ENCODE measurements at regions not wholly inside any gene's neighbourhood (a gene's known extent, or its start where the extent isn't known, plus 50 kb on each side); places are given as distances from the start of the nearest gene placed in this dataset.

DNA sequence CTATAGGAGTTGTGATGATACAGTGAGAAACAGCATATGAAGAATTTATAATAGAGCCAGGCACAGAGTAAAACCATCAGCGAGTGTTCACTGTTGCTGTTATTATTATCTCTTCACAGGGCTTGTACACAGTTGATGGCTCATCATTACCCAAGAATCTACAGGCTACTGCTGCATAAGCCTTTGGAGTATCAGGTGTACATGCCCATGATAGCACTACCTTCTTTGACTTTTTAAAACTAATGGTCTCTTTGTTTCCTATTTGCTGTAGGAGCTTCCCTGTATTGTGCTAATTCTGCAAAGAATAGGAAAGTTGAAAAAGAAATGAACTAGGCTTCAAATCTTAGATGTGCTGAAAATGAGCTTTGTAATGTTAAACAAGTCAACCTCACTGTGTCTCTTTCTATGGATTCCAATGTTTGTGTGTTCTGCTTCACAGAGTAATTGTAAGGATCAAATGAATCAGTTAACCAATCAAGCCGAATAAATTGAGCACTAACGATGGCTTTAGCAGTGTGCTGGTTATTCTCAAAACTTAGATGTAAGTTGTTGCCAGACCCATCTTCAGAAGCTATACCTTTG lies 138.8 kb downstream of the TUSC7 start:
- DNase-seq = no peak

DNA sequence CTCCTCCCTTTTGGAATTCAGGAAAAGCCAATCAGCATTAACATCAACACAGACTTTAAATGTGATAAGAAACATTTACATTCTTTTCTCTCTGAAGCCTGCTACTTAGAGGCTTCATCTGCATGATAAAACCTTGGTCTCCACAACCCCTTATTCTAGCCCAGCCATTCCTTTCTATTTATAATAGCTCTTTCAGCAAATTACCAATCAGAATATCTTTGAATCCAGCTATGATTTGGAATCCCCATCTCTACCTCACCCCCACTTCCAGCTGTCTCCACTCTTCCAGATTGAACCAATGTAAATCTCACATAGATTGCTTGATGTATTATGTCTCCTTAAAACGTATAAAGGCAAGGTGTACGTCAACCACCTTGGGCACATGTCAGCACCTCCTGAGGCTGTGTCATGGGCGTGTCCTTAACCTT lies 139.7 kb downstream of the TUSC7 start:
- DNase-seq = no peak

DNA sequence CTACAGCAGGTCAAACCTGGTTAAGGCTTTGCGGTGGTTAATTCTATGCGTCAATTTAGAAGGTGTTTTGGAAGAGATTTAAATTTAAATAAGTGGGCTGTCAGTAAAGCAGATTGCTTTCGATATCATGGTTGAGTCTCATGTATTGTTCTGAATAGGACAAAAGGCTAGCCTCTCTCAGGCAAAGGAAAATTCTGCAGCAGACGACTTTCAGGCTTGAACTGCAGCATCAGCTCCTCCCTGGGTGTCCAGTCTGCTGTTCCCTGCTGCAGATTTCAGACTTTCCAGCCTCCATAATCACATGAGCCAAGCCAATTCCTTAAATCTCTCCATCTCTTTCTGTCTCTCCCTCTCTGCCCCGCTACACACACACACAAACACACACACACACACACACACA lies 143.2 kb downstream of the TUSC7 start:
- no peak for DNase-seq

DNA sequence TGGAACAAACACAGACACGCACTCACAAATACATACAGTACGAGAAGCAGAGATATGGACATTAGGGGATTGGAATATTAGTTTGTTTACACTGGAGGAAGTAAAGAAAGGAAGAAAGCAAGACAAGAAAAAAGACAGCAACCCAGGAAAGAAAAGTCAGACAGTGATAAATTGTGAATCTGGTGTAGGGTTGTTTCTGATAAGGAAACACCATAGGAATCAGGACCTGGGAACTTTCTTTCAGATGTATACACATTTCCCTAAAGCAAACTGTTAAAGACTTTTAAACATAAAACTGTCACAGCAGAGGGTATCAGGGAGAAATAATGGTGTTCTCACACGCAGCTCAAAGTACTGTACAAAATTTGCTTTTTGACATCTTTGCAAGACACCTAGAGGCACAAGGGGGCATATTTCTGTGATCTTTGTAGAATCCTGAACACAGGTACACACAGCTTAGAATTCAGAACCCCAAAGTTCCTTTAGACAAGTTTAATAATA lies 153.7 kb downstream of the TUSC7 start:
- DNase-seq = no peak

DNA sequence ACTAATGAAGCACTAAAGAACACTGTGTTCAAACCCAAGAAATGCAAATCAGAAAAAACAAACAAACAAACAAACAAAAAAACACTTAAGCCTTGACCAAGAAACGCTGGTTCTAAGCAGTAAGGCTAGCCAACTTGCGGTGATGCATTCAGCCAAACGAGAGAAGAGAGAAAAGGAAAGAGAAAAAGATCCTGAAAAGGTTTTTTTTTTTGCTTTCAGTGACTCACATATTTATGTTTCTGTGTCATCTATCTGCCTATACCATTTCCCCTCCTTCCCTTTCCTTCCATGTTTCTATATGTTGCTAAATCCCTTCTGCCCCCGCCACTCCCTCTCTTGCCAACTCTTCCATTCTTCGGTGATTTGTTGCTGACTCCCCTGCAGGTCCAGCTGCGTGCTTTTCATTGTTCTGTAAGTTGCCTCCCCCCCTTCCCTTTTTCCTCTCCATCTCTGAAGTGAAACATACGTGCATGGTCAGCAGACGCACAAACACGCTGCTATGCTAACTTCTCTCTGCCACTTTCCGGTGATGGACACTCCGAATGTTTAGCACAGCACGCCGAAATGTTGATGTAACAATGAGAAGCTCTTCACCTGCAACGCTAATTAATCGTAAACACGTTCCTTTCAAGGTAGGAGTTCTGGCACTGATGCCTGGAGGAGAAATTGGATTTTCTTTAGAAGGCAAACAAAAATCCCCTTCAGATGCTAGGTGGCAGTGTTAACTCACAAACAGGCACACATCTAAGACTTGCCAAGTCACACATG lies 154.4 kb downstream of the TUSC7 start:
- DNase-seq = peak; percentile 62

DNA sequence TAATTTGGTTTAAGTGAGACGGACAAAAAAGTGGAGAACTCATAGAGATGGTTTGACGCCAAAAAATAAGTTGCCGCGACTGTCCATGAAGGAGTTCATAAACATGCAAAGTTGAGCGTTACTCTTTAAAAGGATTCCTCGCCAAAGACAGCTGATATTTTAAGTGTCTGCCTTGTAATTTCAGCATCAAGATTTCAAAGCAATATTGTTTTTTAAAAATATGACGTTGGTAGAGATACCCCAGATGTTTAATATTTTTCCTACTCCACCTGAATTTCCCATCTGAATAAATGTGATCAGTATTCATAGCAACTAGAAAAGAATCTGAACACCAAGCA lies 155.0 kb downstream of the TUSC7 start:
- no peak for DNase-seq

DNA sequence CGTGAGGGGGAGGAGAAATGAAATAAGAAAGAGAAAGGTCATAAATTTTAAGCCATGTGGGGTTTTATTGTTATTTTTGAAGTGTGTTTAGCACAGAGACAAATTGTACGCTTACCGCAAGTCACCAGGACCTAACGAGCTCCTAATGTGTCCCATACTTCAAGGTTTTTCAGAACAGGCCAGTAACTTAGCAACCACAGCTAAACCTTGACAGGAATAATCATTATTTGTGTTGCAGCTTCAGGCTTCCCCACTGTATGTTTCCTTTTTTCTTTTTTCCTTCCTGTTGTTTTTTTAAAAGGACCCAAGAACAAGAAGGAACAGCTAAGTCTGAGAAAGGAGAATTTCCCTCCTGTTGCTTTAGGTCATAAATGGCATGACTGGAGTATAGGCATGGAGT lies 160.8 kb downstream of the TUSC7 start:
- no peak for DNase-seq

DNA sequence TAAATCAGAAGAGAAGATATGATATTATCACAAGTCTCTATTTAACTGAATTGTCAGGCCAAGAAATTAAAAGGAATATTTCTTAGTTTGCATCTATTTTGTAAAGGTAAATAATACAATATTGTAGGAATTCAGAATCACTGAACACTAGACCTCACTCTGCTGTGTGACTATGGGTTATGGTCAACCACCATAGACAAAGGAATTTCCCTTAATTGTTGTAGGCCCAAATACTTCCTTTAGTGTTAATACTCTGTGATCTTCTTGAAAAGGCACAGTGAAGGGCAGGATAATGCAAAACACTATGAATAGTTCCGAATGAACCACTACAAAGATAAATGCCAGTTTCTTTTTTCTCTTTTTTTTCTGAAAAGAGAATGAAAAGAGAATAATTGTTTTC lies 162.3 kb downstream of the TUSC7 start:
- DNase-seq = no peak

DNA sequence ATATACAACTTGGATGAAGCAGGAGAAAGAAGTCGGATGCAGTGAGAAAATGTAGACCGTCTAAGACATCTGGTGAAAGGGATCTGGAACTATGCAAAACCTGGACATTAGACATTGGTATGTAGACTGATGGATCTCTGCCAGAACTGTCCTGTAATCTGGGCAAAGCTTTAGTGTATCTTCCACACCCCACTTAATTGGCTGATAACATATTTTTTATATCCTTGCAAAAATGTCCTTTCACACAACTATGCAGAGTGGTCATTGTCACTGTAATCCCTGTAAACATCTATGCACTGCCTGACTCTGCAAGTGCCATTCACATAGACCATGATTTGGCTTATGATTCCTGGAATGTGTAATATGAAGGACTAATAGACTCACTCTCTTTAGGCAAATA lies 163.1 kb downstream of the TUSC7 start:
- DNase-seq = no peak

DNA sequence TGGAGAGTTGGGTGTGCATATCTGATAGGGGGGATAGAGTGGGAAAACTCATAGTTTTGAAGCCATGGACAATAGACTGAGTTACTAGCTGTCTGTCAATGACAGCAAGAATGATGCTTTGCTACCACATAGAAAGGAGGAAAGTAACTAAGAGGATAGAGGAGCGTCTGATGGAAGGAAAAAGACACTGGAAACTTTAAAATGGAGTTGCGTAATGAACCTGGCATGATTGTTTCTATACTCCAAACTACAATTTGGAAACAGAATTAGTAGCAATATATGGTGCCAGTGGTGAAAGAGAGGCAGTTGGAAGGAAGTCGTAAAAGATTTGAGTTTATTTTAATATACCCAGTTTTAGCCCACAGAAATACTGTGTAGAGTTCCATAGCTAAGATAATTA lies 163.6 kb downstream of the TUSC7 start:
- DNase-seq = no peak

DNA sequence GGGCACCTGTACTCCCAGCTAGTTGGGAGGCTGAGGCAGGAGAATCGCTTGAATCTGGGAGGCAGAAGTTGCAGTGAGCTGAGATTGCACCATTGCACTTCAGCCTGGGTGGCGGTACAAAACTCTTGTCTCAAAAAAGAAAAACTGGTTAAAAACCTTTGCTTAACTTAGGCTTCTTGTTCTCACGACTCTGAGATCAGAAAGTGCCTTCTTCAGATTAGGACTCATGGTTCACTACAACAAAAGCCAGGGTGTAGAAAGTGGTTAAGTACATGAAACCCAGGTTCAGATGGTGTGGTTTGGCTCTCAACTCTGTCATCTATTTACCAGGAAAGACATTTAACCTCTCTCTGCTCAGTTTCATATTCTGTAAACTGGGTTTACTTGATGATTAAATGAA lies 168.4 kb downstream of the TUSC7 start:
- DNase-seq = no peak

DNA sequence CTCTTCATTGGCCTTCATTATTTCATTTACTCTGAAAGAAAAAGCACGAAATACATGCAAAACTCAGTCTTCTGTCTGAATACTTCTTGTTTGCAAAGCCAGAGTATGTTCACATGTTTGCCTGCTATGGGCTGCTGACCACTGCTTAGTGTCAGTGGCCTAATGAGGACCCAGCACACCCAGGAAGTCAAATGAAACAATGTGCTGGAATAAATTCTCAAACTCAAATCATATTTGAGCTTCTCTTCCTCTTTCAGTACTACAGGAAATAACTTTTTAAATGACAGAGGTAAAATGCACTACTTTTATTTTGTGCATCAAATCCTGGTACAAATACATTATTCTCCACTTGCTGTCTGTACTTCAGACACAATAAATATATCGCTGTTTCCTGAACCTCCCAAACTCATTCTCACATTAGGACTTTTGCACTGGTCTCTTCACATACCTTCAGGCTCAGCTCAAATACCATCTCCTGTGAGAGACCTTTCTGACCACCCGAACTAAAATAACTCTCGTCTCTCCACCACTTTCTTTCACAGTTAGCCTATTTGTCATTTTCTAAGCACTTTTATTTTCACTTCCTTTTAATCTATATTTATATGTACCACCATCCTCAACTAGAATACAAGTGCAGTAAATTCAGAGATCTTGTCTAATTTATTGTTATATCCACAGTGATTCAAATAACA lies 176.8 kb downstream of the TUSC7 start:
- no peak for DNase-seq

DNA sequence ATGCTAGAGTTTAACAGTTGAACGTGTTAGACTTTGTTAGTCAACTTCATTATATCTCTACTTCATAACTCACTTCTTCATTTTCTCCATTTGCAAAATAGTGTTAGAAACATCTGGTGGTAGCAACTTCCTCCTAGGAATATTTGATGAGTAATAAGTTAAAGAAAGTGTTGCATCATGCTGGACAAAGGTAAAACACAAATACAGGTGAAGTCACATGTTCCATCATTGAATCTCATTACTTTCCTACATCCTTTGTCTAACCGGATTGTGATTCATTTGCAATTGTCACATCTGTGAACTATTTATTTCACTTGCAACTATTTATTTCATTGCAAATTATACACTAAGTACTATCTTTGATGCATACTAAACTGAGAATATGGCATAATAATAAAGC lies 186.5 kb downstream of the TUSC7 start:
- no peak for DNase-seq

DNA sequence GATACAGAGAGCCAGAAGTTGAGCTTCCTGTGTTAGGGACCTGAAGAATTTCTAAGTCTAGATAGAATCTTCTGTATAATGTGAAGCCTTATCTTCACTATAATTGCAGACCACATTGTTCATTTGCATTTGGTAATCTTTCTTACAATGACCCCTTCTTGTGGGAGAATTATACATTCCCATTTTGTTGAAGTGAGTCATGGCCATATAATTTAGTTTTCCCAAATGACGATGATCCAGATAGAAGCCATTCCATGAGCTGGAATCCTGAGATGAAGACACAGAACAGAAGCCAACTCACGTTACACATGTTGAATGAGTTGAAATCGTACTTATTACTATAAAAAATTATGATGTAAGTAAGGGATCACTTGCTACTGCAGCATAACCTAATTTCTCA lies 187.8 kb downstream of the TUSC7 start:
- DNase-seq = no peak

DNA sequence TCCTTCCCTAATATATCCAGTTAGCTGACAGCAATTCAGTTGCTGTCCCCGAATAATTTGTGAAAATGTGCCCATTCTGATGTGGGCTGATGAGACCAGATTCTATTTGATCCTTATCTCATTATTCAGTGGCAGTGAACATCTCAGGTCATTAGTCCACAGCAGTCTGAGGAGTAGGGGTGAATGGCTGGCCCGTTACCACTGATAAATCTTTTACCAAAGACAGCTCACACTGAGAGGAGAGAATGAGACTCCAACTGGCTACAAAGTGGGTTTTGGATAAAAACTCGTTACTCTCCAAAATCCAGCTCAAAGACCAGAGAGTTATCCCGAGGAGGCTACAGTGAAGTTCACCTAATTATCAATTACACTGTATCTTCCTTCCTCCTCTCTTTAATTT lies 189.7 kb downstream of the TUSC7 start:
- DNase-seq = no peak

DNA sequence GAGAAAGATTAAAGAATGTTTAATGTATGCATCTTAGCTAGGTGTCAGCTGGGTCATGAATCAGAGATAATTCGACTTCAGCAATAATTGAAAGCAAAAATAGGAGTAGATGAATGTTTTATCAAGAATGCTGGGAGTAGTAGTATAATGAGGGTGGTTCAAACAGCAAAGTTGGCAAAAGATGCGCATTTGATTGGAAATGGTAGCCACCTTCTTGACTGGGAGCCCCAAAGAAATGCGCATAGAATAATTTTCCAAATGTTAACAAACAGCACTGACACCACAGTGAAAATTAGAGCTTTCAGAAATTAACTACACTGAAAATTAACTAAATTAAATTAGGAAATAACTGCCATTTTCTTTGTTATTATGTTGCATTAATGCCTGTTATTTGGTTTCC lies 195.8 kb downstream of the TUSC7 start:
- no peak for DNase-seq

DNA sequence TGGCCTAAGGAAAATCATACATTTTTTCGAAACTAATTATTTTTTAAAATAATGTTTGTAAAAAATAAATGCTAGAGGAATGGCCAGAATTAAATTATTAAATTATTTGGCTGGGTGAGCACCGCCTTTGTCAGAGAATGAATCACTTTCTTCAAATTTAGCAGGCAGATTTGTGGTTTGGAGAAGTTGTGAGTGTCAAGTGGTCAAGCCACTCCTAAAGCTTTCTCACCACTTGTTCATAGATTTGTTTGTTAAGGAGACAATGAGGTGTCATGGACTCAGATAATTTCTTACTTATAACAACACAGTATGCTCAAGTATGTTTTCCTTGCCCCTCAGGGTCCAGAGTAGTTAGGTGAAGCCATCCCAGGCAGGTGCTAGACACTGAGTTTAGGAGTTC lies 196.2 kb downstream of the TUSC7 start:
- no peak for DNase-seq

DNA sequence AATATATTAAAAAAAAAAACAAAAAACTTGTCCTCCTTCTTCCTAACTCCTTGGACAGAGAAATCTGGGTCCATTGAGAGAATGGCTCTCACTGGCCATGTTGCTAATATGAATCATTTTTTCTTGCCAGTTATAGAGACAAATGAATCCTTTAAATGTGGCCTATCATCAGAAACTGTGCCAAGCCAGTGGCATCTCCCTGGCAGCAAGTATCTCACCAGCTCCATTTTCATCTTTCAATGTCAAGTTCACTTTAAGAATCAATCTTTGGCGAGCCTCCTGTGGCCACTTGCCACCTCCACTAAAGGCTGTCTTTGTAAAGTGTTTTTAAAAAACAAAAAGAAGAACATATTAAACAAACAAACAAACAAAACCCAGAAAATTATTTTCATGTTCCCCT lies 202.5 kb downstream of the TUSC7 start:
- DNase-seq = no peak

DNA sequence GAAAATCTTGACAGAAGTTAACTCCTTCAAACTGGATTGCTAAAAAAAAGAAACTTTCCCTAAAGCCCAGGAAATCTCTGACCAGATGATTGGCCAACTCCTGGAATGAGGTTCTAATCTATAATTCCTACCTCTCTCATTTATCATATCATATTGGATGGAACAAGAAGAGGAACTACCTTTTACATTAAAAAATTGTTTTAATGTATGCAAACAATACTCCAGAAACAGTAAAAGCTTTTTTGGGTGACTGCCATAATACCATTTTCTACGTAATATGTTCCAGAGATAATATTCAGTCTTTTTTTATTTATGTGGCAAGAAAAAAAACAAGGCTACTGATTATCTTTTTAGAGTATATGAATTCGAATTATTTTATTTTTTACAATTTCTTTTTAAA lies 204.4 kb downstream of the TUSC7 start:
- no peak for DNase-seq

DNA sequence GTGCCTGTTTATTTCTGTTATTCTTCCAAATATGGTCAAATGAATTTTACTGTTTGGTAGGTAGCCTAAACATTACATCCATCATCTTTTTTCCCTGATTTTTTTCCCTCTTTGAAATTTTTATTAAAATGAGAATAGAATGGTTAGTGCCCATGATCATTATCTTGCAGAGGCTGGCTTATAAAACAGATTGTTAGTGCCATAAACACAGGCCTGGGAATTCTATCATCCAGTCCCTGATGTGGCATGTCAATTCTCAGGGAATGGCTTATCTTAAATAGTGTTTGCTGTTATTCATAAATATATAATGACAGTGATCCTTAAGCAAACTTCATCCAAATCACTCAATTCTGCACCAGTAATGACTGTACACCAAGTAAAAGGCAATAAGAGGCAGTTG lies 207.3 kb downstream of the TUSC7 start:
- no peak for DNase-seq

DNA sequence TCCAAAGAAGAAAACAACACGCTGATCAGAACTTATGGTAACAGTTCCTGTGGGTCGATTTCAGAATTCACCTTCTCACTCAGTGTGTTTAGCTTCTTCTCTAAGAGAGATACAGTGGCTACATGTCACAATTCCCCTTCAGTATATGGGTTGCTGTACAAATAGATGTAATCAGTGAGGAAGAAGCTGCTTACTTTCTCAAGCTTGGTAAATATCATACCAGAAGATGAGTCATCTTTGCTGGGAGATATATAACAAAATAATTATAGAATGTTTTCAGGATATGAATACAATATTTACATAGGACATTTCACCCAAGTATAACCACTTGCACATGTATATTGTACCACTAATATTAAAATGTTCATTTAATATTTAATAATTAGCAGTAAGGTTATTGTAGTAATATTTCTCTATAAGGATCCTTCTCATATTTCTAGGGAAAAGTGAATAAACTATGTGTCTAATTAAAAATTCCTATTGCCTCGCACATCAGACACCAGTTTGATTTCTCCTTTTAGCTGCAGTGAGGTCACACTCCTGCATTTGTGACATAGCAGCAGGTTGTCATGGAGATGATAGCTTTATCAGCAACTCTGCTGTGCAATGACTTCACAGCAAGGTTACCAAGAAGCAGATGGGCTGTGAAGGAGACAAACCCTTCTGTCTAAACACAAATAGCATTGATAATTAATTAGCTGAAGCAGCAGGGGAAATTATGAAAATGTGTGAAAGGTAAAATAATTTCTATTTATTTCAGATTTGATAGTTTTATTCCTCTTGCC lies 211.4 kb downstream of the TUSC7 start:
- DNase-seq = no peak

DNA sequence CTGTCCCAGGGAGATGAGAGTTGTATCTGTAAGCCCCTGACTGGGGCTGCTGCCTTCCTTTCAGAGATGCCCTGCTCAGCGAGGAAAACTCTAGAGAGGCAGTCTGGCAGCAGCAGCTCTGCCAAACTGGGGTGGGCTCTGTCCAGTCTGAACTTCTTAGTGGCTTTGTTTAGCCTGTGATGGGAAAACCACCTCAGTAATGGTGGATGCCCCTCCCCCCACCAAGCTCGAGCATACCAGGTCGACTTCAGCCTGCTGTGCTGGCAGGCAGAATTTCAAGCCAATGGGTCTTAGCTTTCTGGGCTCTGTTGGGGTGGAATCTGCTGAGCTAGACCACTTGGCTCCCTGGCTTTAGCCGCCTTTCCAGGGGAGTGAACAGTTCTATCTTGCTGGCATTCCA lies 218.3 kb downstream of the TUSC7 start:
- no peak for DNase-seq

All from left kidney (tissue), 1 donor.